Activated naive CD4-positive, alpha-beta T cell treated with anti-CD3 and anti-CD28 coated beads, Interleukin-2, amount 10 ng/mL, durations not matched to agents 7 days and 5 days (primary cell): ENCODE measurements at regions not wholly inside any gene's neighbourhood (a gene's known extent, or its start where the extent isn't known, plus 50 kb on each side); places are given as distances from the start of the nearest gene placed in this dataset.

Source experiments
- CTCF ChIA-PET: fragments of 350-600 bp; sonication (Branson Sonifier 250); formaldehyde crosslinking; loops from one replicate; lab custom pipeline; 2021; ENCODE audit warnings: antibody characterized with exemption; lab: Charles Lee
- DNase-seq: peaks from one replicate; pipeline ENCODE4 v3.0.0-alpha.2; 2020
- H3K27ac Mint-ChIP-seq: one replicate; pipeline ENCODE4 v1.8.0; 2021; ENCODE audit warnings: mild to moderate bottlenecking, moderate library complexity, mixed read lengths
- H3K27me3 Mint-ChIP-seq: one replicate; pipeline ENCODE4 v1.8.0; 2021; ENCODE audit warnings: mild to moderate bottlenecking, mixed read lengths
- H3K36me3 Mint-ChIP-seq: one replicate; pipeline ENCODE4 v1.8.0; 2021; ENCODE audit warnings: mixed read lengths
- H3K4me1 Mint-ChIP-seq: one replicate; pipeline ENCODE4 v1.8.0; 2021; ENCODE audit warnings: mixed read lengths
- H3K4me3 Mint-ChIP-seq: one replicate; pipeline ENCODE4 v1.8.0; 2021; ENCODE audit warnings: mild to moderate bottlenecking, moderate library complexity, mixed read lengths
- H3K9me3 Mint-ChIP-seq: one replicate; pipeline ENCODE4 v1.8.0; 2021; ENCODE audit warnings: mixed read lengths

- DNase-seq = no peak
- no peaks in the 10 kb centered on the region for H3K9me3 Mint-ChIP-seq
- no peak overlapping the region for H3K4me3 Mint-ChIP-seq
- no peaks in the 10 kb centered on the region for H3K36me3 Mint-ChIP-seq
- no peaks in the 10 kb centered on the region for H3K27me3 Mint-ChIP-seq
- CTCF ChIA-PET = no interaction called here
- no peaks in the 10 kb centered on the region for H3K4me1 Mint-ChIP-seq
- H3K27ac Mint-ChIP-seq = no peak overlapping the region
Measured at GRCh38 chr13:80558074-80558473, 217.1 kb upstream of the SPRY2 start.

- Mint-ChIP-seq H3K27me3 (no peaks in the 10 kb centered on the region), H3K36me3 (no peaks in the 10 kb centered on the region), H3K4me3 (no peak overlapping the region), H3K9me3 (no peaks in the 10 kb centered on the region), H3K4me1 (no peaks in the 10 kb centered on the region), H3K27ac (no peak overlapping the region)
- CTCF ChIA-PET = no interaction called here
- DNase-seq = no peak
Measured at GRCh38 chr13:80555796-80556678, 215.1 kb upstream of the SPRY2 start.

GRCh38 chr13:80552851-80553440 is 212.0 kb upstream of the SPRY2 start:
- no peak for DNase-seq
- no peaks in the 10 kb centered on the region for H3K9me3 Mint-ChIP-seq
- CTCF ChIA-PET = no interaction called here
- H3K36me3 Mint-ChIP-seq = no peaks in the 10 kb centered on the region
- no peak overlapping the region for H3K27ac Mint-ChIP-seq
- H3K4me3 Mint-ChIP-seq = no peak overlapping the region
- no peaks in the 10 kb centered on the region for H3K27me3 Mint-ChIP-seq
- H3K4me1 Mint-ChIP-seq = no peaks in the 10 kb centered on the region

GRCh38 chr13:80551650-80552497 is 210.9 kb upstream of the SPRY2 start:
- Mint-ChIP-seq H3K27me3 (no peaks in the 10 kb centered on the region), H3K4me1 (no peaks in the 10 kb centered on the region), H3K4me3 (no peak overlapping the region), H3K27ac (no peak overlapping the region), H3K36me3 (no peaks in the 10 kb centered on the region), H3K9me3 (no peaks in the 10 kb centered on the region)
- CTCF ChIA-PET = no interaction called here
- DNase-seq = no peak

DNA sequence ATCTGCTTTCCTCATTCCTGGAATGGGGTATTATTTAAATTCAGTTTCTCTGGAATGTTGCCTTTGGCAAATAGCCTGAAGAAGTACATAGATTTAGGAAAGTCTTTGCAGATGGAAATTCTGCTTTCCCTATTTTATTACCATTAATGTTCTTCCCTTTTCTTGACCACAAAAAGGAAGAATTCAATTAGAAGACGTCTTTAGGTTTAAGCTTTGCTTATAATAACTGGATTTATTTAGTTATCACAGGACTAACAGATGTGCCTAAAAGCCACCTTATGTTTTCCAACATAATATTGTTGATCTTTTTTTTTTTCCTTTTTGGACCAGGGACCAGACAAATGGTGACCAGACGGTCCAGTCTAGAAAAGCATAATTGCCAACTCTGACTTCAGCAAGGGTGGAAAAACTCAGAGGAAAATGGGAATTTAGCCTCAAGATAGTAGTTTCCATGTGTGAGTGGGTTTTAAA is 210.1 kb upstream of the SPRY2 start:
- H3K4me3 Mint-ChIP-seq = no peak overlapping the region
- H3K4me1 Mint-ChIP-seq = no peaks in the 10 kb centered on the region
- H3K36me3 Mint-ChIP-seq = no peaks in the 10 kb centered on the region
- H3K27ac Mint-ChIP-seq = no peak overlapping the region
- no peaks in the 10 kb centered on the region for H3K9me3 Mint-ChIP-seq
- H3K27me3 Mint-ChIP-seq = no peaks in the 10 kb centered on the region
- CTCF ChIA-PET = no interaction called here
- DNase-seq = no peak

DNA sequence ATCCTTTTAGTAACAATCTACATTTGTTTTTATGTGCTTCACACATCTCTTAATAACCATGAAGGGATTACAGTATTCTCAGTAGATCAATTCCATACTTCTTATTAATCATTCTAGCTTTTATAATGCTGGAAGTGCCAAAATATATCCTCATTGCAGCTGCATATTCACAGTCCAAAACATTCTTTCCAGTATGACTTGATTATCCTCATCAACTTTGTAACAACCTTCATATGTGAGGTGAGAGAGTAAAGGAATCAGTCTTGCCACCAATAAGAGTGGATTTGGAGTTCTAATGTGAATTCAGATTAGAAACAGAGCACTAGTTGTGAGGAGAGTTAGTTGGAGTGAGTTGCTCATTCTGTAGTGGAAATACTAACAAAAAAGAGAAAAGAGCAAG is 208.0 kb upstream of the SPRY2 start:
- Mint-ChIP-seq H3K9me3 (peaks cover 1% of the 10 kb centered on the region), H3K27me3 (no peaks in the 10 kb centered on the region), H3K27ac (no peak overlapping the region), H3K4me1 (no peaks in the 10 kb centered on the region), H3K36me3 (no peaks in the 10 kb centered on the region), H3K4me3 (no peak overlapping the region)
- CTCF ChIA-PET = no interaction called here
- no peak for DNase-seq

- DNase-seq = no peak
- Mint-ChIP-seq H3K9me3 (peaks cover 1% of the 10 kb centered on the region), H3K4me1 (no peaks in the 10 kb centered on the region), H3K4me3 (no peak overlapping the region), H3K27ac (no peak overlapping the region), H3K36me3 (no peaks in the 10 kb centered on the region), H3K27me3 (no peaks in the 10 kb centered on the region)
- CTCF ChIA-PET = no interaction called here
Measured at GRCh38 chr13:80547885-80548825, 207.2 kb upstream of the SPRY2 start.

DNA sequence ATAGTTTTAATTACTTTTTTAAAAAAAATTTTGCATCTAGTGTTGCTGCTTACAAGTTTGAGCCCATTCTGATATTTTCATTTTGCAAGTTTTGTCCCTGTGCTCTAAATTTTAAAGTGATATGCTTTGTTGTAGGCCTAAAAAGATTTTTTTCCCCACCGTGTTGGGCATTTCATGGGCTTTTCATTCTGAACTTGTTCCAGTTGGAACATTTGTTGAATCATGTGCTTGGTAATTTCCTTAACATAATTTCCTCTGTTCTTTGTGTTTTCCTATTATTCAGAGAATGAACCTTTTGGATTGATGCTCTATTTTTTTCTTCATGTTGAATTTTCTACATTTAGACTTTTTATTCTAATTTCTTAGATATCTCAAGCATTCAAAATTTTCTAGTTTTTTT is 206.4 kb upstream of the SPRY2 start:
- Mint-ChIP-seq H3K4me1 (no peaks in the 10 kb centered on the region), H3K27ac (no peak overlapping the region), H3K27me3 (no peaks in the 10 kb centered on the region), H3K36me3 (no peaks in the 10 kb centered on the region), H3K9me3 (peaks cover 1% of the 10 kb centered on the region), H3K4me3 (no peak overlapping the region)
- DNase-seq = no peak
- CTCF ChIA-PET = no interaction called here

DNA sequence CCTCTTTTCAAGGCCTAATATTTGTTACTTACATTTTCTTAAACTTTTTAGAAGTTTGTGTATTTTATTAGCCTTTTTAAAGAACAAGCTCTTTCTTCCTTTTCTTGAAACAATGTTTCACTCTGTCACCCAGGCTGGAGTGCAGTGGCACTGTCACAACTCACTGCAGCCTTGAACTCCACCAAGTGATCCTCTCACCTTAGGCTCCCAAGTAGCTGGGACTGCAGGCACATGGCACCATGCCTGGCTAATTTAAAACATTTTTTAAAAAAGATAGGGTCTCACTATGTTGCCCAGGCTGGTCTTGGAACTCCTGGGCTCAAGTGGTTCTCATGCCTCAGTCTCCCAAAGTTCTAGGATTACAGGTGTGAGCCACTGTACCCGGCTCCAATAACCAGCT is 192.2 kb upstream of the SPRY2 start:
- CTCF ChIA-PET = no interaction called here
- Mint-ChIP-seq H3K4me3 (no peak overlapping the region), H3K27ac (no peak overlapping the region), H3K36me3 (no peaks in the 10 kb centered on the region), H3K9me3 (peaks cover 2% of the 10 kb centered on the region), H3K27me3 (no peaks in the 10 kb centered on the region), H3K4me1 (no peaks in the 10 kb centered on the region)
- DNase-seq = no peak

GRCh38 chr13:80530902-80531301 is 190.0 kb upstream of the SPRY2 start:
- H3K27ac Mint-ChIP-seq = no peak overlapping the region
- no peaks in the 10 kb centered on the region for H3K36me3 Mint-ChIP-seq
- no peak overlapping the region for H3K4me3 Mint-ChIP-seq
- CTCF ChIA-PET = no interaction called here
- peaks cover 2% of the 10 kb centered on the region for H3K9me3 Mint-ChIP-seq
- DNase-seq = no peak
- no peaks in the 10 kb centered on the region for H3K4me1 Mint-ChIP-seq
- H3K27me3 Mint-ChIP-seq = no peaks in the 10 kb centered on the region

DNA sequence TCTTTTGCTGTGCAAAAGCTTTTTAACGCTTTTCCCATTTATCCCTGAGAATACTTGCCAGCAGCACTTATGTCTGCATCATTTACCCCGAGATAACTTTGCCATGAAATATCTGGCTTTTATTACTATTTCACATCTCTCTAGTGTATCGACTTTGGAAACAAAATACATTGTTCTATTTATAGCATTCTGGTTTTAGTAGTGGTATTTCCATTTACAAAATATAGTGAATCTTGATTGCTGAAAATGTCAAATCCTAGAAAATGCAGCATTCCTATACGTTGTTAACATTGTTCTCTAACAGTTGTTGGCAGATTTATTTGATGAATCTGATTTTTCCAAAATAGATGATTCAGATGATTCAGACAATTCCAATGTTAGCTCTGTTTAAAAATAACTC is 189.3 kb upstream of the SPRY2 start:
- H3K9me3 Mint-ChIP-seq = peaks cover 2% of the 10 kb centered on the region
- no peaks in the 10 kb centered on the region for H3K36me3 Mint-ChIP-seq
- no peak for DNase-seq
- no peaks in the 10 kb centered on the region for H3K4me1 Mint-ChIP-seq
- H3K4me3 Mint-ChIP-seq = no peak overlapping the region
- no peak overlapping the region for H3K27ac Mint-ChIP-seq
- CTCF ChIA-PET = no interaction called here
- H3K27me3 Mint-ChIP-seq = no peaks in the 10 kb centered on the region

- H3K27ac Mint-ChIP-seq = no peak overlapping the region
Measured at GRCh38 chr13:80529734-80530133, 188.8 kb upstream of the SPRY2 start.

GRCh38 chr13:80528733-80529132 is 187.8 kb upstream of the SPRY2 start:
- H3K4me3 Mint-ChIP-seq = no peak overlapping the region
- H3K36me3 Mint-ChIP-seq = no peaks in the 10 kb centered on the region
- CTCF ChIA-PET = no interaction called here
- no peak overlapping the region for H3K27ac Mint-ChIP-seq
- peaks cover 2% of the 10 kb centered on the region for H3K9me3 Mint-ChIP-seq
- no peak for DNase-seq
- H3K27me3 Mint-ChIP-seq = no peaks in the 10 kb centered on the region
- H3K4me1 Mint-ChIP-seq = no peaks in the 10 kb centered on the region

More at GRCh38 chr13:80529734-80530133, 188.8 kb upstream of the SPRY2 start:
- Mint-ChIP-seq H3K4me1 (no peaks in the 10 kb centered on the region), H3K36me3 (no peaks in the 10 kb centered on the region), H3K4me3 (no peak overlapping the region), H3K27me3 (no peaks in the 10 kb centered on the region), H3K9me3 (peaks cover 2% of the 10 kb centered on the region)
- no peak for DNase-seq
- CTCF ChIA-PET = no interaction called here

DNA sequence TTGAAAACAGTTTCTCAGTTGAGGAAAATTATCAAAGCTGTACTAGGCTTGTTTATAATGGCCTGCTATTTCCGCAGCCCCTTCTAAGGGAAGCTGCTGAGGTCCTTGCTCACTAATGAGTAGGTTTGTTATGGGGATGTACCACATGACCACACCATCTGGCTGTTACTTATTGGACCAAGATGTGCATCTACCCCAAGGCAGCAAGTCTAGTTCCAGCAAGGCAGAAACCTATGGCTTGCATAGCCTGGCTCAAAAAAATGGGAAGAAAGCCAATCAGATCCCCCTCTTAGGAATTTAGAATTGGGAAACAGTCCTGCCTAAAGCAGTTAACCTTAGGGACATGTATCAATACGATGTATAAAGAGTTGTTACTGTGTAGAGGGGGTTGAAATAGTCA is 186.5 kb upstream of the SPRY2 start:
- H3K27ac Mint-ChIP-seq = no peak overlapping the region
- no peaks in the 10 kb centered on the region for H3K27me3 Mint-ChIP-seq
- no peaks in the 10 kb centered on the region for H3K36me3 Mint-ChIP-seq
- H3K4me1 Mint-ChIP-seq = no peaks in the 10 kb centered on the region
- no peak overlapping the region for H3K4me3 Mint-ChIP-seq
- H3K9me3 Mint-ChIP-seq = peaks cover 4% of the 10 kb centered on the region
- no peak for DNase-seq
- CTCF ChIA-PET = no interaction called here
